IPS DF 6.9 (cell line): ENCODE measurements at regions not wholly inside any gene's neighbourhood (a gene's known extent, or its start where the extent isn't known, plus 50 kb on each side); places are given as distances from the start of the nearest gene placed in this dataset.

Experiments used
- DNase-seq: peaks from one replicate; pipeline ENCODE4 v3.0.0-alpha.2; 2013; ENCODE audit warnings: low read depth, low spot score
- H3K27ac ChIP-seq: one replicate; pipeline ENCODE4 v1.5.1; 2013; ENCODE audit warnings: low read length, control low read depth
- H3K27me3 ChIP-seq: 2 replicates; pipeline ENCODE4 v1.6.1; 2013; ENCODE audit warnings: mild to moderate bottlenecking, low read length; ENCODE audit not compliant: control insufficient read depth, insufficient read depth
- H3K36me3 ChIP-seq: 2 replicates; pipeline ENCODE4 v1.6.1; 2013; ENCODE audit warnings: low read length; ENCODE audit not compliant: control insufficient read depth, insufficient read depth
- H3K4me1 ChIP-seq: 2 replicates; pipeline ENCODE4 v1.6.1; 2013; ENCODE audit warnings: low read length; ENCODE audit not compliant: control insufficient read depth, insufficient read depth
- H3K4me3 ChIP-seq: 2 replicates; pipeline ENCODE4 v1.5.1; 2013; ENCODE audit warnings: mild to moderate bottlenecking, low read length
- H3K9me3 ChIP-seq: 2 replicates; pipeline ENCODE4 v1.6.1; 2013; ENCODE audit warnings: low read length, inconsistent platforms; ENCODE audit not compliant: control insufficient read depth, insufficient read depth
- WGBS: extraction: QIAGEN DNeasy Blood & Tissue Kit; methylation state at CpG from one replicate; pipeline ENCODE4 v1.1.7; 2013; ENCODE audit warnings: mixed read lengths, missing lambda C conversion rate; ENCODE audit not compliant: insufficient read length, insufficient coverage; 5-methylcytosine and 5-hydroxymethylcytosine counted together

GRCh38 chr20:57877995-57878394, 168.2 kb upstream of the PMEPA1 start:
- H3K9me3 ChIP-seq, result no peaks in the 10 kb centered on the region
- DNase-seq, result no peak
- no peak overlapping the region for H3K4me3 ChIP-seq
- WGBS, result no CpG with 5 or more reads among the region's 4 CpGs
- no peaks in the 10 kb centered on the region for H3K27me3 ChIP-seq
- no peaks in the 10 kb centered on the region for H3K36me3 ChIP-seq
- H3K4me1 ChIP-seq, result no peaks in the 10 kb centered on the region
- H3K27ac ChIP-seq, result no peak overlapping the region

GRCh38 chr20:57877131-57877824, 167.5 kb upstream of the PMEPA1 start:
- Histone ChIP-seq H3K4me1 (no peaks in the 10 kb centered on the region), H3K36me3 (no peaks in the 10 kb centered on the region), H3K27ac (no peak overlapping the region), H3K27me3 (no peaks in the 10 kb centered on the region), H3K4me3 (no peak overlapping the region), H3K9me3 (no peaks in the 10 kb centered on the region)
- DNase-seq, result no peak
- WGBS, result no CpG with 5 or more reads among the region's 16 CpGs

- Histone ChIP-seq H3K27me3 (no peaks in the 10 kb centered on the region), H3K27ac (no peak overlapping the region), H3K4me1 (no peaks in the 10 kb centered on the region), H3K9me3 (no peaks in the 10 kb centered on the region), H3K4me3 (no peak overlapping the region), H3K36me3 (no peaks in the 10 kb centered on the region)
- no CpG with 5 or more reads among the region's 4 CpGs for WGBS
- no peak for DNase-seq
These were observed 166.3 kb upstream of the PMEPA1 start for GRCh38 chr20:57876163-57876562.

GRCh38 chr20:57874141-57874540, 164.3 kb upstream of the PMEPA1 start:
- no peak for DNase-seq
- Histone ChIP-seq H3K9me3 (no peaks in the 10 kb centered on the region), H3K27ac (no peak overlapping the region), H3K4me3 (no peak overlapping the region), H3K27me3 (no peaks in the 10 kb centered on the region), H3K4me1 (no peaks in the 10 kb centered on the region), H3K36me3 (no peaks in the 10 kb centered on the region)
- no CpG with 5 or more reads among the region's 7 CpGs for WGBS

GRCh38 chr20:57872816-57873409, 163.1 kb upstream of the PMEPA1 start:
- no peaks in the 10 kb centered on the region for H3K36me3 ChIP-seq
- WGBS, result no CpG with 5 or more reads among the region's 4 CpGs

GRCh38 chr20:57871237-57871632, 161.4 kb upstream of the PMEPA1 start:
- Histone ChIP-seq H3K9me3 (no peaks in the 10 kb centered on the region), H3K27me3 (no peaks in the 10 kb centered on the region), H3K4me3 (no peak overlapping the region), H3K27ac (no peak overlapping the region), H3K36me3 (no peaks in the 10 kb centered on the region), H3K4me1 (peaks cover 2% of the 10 kb centered on the region; the same call in 1 of the 2 replicates)
- DNase-seq, result no peak
- WGBS, result no CpG with 5 or more reads among the region's 12 CpGs

More at GRCh38 chr20:57872816-57873409, 163.1 kb upstream of the PMEPA1 start:
- no peaks in the 10 kb centered on the region for H3K27me3 ChIP-seq
- H3K4me1 ChIP-seq, result no peaks in the 10 kb centered on the region
- H3K9me3 ChIP-seq, result no peaks in the 10 kb centered on the region
- no peak overlapping the region for H3K27ac ChIP-seq
- no peak for DNase-seq
- H3K4me3 ChIP-seq, result no peak overlapping the region

GRCh38 chr20:57870597-57871236, 160.9 kb upstream of the PMEPA1 start:
- H3K4me1 ChIP-seq, result peaks cover 2% of the 10 kb centered on the region; the same call in 1 of the 2 replicates
- no peaks in the 10 kb centered on the region for H3K9me3 ChIP-seq
- no peak for DNase-seq
- H3K27me3 ChIP-seq, result no peaks in the 10 kb centered on the region
- H3K4me3 ChIP-seq, result no peak overlapping the region
- H3K36me3 ChIP-seq, result no peaks in the 10 kb centered on the region
- WGBS, result no CpG with 5 or more reads among the region's 8 CpGs
- no peak overlapping the region for H3K27ac ChIP-seq

GRCh38 chr20:57869951-57870315, 160.1 kb upstream of the PMEPA1 start:
- no CpG with 5 or more reads among the region's 9 CpGs for WGBS
- Histone ChIP-seq H3K27ac (no peak overlapping the region), H3K9me3 (no peaks in the 10 kb centered on the region), H3K27me3 (no peaks in the 10 kb centered on the region), H3K4me3 (no peak overlapping the region), H3K36me3 (no peaks in the 10 kb centered on the region), H3K4me1 (peaks cover 2% of the 10 kb centered on the region; the same call in 1 of the 2 replicates)
- DNase-seq, result no peak

- H3K9me3 ChIP-seq, result no peaks in the 10 kb centered on the region
- no peak overlapping the region for H3K27ac ChIP-seq
- no peaks in the 10 kb centered on the region for H3K27me3 ChIP-seq
- no peak for DNase-seq
- peaks cover 2% of the 10 kb centered on the region; the same call in 1 of the 2 replicates for H3K4me1 ChIP-seq
- no CpG with 5 or more reads among the region's 10 CpGs for WGBS
- no peaks in the 10 kb centered on the region for H3K36me3 ChIP-seq
- H3K4me3 ChIP-seq, result no peak overlapping the region
These were observed 159.6 kb upstream of the PMEPA1 start for GRCh38 chr20:57869291-57869950.

GRCh38 chr20:57868310-57868709, 158.5 kb upstream of the PMEPA1 start:
- Histone ChIP-seq H3K4me1 (peaks cover 2% of the 10 kb centered on the region; the same call in 1 of the 2 replicates), H3K27me3 (no peaks in the 10 kb centered on the region), H3K4me3 (no peak overlapping the region), H3K9me3 (no peaks in the 10 kb centered on the region), H3K36me3 (no peaks in the 10 kb centered on the region), H3K27ac (no peak overlapping the region)
- no CpG with 5 or more reads among the region's 15 CpGs for WGBS
- DNase-seq, result no peak
